ENCODE measurements at regions not wholly inside any gene's neighbourhood (a gene's known extent, or its start where the extent isn't known, plus 50 kb on each side); places are given as distances from the start of the nearest gene placed in this dataset.

GRCh38 chr4:181388061-181388460, 855.1 kb upstream of the TENM3 start:
- no peak for DNase-seq

DNA sequence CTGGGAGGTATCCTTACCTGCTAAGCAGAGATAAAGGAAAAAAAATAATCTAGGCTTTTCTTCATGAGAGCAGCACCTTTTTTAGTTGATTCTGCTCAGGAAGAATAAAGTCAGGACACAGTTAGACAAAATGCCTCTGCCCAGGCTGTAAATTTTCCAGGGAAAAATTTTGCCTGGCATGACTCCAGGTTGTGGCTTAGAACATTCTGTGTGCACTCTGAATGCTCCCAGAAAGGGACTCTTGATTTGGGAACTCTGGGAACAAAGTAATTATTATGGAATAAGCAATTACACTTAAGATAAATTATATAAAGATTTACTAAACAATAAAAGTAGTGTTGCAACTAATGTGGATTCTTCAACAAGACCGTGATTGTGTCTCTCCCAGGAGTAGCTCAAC, 826.2 kb upstream of the TENM3 start:
- DNase-seq, result no peak

GRCh38 chr4:181418496-181418895, 824.7 kb upstream of the TENM3 start:
- no peak for DNase-seq

DNA sequence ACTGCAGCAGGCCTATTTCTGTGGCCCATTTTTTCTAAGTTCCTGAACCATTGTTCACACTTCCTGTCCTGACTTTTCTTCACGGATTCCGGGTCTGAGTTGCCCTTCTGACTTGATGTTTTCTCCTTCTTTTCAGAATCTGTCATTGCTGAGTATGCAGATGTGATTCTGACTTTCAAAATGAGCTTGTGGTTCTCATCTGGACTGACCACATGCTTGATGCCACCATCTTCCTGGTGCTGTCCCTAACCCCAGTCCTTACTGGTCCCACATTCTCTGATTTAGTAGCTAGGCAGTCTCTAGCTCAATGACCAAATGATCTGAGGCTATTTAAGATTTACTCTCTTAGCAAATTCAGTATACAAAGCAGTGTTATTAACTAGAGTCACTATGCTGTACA, 822.3 kb upstream of the TENM3 start:
- DNase-seq, result no peak

DNA sequence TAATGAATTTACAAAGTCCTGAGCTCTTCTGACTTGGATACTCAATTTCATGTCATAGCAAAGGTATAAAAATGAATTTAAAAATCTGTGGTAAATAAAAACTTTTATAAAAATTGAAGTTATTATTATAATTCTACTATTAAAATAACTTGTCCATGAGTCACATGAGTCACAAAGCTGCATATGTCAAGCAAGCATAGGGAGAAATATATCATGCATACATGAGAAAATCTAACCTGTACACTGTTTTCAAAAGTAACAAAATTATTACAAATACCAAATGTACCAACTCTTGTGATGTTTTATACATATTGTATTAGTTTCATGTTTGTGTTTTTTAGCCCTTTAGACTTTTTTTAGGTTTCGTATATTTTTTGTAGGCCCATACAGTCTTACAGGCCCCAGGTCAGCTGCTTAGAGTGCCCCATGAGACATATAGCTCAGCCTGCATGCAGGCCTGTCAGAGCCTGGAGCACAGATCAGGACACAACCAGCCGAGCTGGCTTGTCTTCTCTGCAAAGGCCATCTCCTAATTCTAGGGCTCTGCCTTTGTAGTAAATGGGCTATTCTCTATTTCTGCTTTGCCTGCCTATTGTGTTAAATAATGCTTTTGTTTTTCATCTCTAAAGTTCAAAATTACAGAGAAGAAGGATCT, 818.7 kb upstream of the TENM3 start:
- no peak for DNase-seq

DNA sequence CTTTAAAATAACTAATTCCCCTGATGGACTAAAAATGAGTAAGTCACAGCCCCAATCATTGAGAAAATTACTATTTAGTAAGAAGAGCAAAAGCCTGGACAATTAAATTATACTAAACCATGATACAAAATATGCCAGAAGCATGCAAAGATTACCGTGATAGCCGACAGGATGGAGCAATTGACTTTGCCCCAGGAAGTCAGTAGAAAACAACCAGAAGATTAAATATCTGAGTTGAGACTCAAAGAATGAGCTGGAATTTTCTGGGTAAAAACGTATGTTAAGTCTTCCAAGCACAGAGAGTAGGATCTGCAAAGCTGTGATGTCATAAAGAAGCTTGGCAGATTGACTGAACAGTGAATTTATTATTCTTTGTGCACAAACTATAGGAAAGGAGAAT, 816.1 kb upstream of the TENM3 start:
- no peak for DNase-seq

- DNase-seq, result no peak
Observed at GRCh38 chr4:181431006-181431405, 812.2 kb upstream of the TENM3 start.

DNA sequence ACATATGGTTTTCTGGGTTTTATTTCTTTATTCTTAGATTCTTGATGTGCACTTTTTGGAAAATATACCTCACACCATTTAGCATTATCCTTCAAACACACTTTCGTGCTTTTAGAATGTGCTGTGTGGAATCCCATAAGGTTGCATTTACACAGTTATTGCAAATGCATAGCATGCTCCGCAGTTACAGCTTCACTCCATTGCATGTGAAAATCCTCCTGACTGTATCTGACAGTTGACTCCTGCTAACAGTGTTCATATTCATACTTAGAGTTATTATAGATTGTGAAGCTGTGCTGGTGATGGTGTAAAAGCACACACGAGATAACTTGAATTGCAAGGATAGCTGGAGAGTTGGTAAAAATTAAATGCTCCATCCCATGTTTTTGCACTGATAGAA, 811.5 kb upstream of the TENM3 start:
- no peak for DNase-seq

- no peak for DNase-seq
Observed at GRCh38 chr4:181432335-181432734, 810.9 kb upstream of the TENM3 start.

DNA sequence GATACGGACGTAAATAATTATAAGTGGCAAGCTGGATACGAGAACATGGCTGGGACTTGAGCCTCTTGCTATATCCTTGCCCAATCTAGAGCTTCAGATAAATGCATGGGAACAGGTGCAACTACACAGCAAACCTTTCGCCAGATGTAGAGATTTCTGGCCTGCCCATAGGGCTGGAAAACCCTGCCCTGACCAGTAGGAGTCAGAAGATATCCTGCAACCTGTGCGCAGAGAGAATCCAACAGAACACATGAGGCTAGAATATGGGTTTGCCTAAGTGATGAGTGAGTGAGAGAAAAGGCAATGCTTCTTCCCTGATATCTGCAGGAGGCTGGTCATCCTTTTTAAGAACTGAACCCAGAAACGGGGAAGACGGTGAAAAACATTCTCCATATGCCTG, 805.3 kb upstream of the TENM3 start:
- no peak for DNase-seq

DNA sequence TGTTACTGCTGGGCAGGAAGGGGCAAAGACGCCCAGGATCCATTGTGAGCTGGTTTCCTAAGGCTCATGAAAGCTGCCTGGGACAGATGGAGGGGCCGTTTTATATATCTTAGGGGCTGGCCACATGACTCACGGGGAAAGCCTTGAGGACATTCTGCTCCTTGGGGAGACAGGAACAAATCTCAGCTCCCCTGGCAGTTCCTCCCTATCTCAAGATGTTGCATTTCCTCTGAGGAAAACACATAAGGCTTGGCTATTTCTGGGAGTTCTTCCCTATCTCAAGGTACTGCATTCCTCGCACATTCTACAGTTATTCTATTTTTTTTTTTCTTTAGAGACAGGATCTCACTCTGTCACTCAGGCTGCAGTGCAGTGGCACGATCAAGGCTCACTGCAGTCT, 804.6 kb upstream of the TENM3 start:
- DNase-seq, result no peak

GRCh38 chr4:181443021-181443420, 800.2 kb upstream of the TENM3 start:
- no peak for DNase-seq

- DNase-seq, result no peak
Observed at GRCh38 chr4:181465826-181466225, 777.4 kb upstream of the TENM3 start.

GRCh38 chr4:181468451-181468850, 774.8 kb upstream of the TENM3 start:
- DNase-seq, result no peak

DNA sequence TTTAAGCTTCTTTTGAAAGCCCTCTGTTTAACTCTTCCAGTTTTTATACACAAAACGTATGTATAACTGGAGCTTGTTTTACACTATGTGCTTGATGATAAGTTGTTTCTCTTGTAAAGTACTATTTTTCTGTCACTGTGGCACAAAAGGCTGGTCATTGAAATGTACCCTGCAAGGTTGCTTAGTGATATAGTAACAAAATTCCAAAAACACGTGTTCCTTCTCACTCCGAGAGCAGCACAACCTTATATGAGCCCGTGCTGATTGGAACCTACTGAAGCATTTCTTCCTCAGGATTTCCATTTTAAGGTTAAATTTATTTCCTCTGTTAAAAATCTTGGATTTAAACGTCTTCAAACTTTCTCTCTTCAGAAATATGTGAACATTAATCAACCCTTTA, 772.9 kb upstream of the TENM3 start:
- DNase-seq, result no peak

GRCh38 chr4:181475359-181475758, 767.8 kb upstream of the TENM3 start:
- no peak for DNase-seq

- DNase-seq, result no peak
Observed at GRCh38 chr4:181475781-181476507, 767.3 kb upstream of the TENM3 start.

- no peak for DNase-seq
Observed at GRCh38 chr4:181476508-181476890, 766.7 kb upstream of the TENM3 start.

GRCh38 chr4:181477591-181477990, 765.6 kb upstream of the TENM3 start:
- no peak for DNase-seq

- DNase-seq, result no peak
Observed at GRCh38 chr4:181478656-181479055, 764.5 kb upstream of the TENM3 start.

DNA sequence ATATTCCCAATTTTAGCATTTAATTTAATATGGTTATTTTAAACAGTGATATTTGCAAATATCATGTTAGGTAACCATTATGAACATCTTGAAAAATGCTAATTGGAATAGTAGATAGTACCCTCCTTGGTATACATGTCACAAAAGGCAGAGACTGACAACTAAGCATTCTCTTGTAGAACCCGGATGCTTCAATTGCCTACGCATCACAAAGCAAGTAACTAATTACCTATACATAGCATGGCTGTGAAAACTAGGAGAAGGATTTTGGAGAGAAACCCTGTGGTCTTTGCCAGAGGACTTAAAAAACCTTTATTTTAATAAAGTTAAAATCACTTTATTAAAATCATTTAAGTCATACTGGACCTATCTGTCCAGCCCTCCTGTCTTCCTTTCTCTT, 764.1 kb upstream of the TENM3 start:
- no peak for DNase-seq

GRCh38 chr4:181484396-181484795, 758.8 kb upstream of the TENM3 start:
- DNase-seq, result no peak

GRCh38 chr4:181488926-181489325, 754.3 kb upstream of the TENM3 start:
- no peak for DNase-seq

- DNase-seq, result no peak
Observed at GRCh38 chr4:181498148-181498547, 745.1 kb upstream of the TENM3 start.

- DNase-seq, result no peak
Observed at GRCh38 chr4:181502611-181503010, 740.6 kb upstream of the TENM3 start.
